Thoracic aorta (tissue), 2 donors: ENCODE measurements at regions not wholly inside any gene's neighbourhood (a gene's known extent, or its start where the extent isn't known, plus 50 kb on each side); places are given as distances from the start of the nearest gene placed in this dataset.

Source experiments
- ATAC-seq: fragments of 150-250 bp; one replicate; pipeline ENCODE4 v1.8.0; 2017; ENCODE audit warnings: low read depth; ENCODE audit not compliant: insufficient number of reproducible peaks, low FRiP score
- DNase-seq: peaks from one replicate; pipeline ENCODE4 v3.0.0-alpha.2; 2020; ENCODE audit warnings: low spot score
- H3K27ac ChIP-seq, 2 donors: fragments of 200-600 bp; sonication (generic); 1 replicate in 1 of 2; 2 replicates in 1 of 2; pipeline ENCODE4 v1.5.1; 2016; ENCODE audit warnings: mild to moderate bottlenecking in 2 of 2, moderate library complexity in 2 of 2
- H3K27me3 ChIP-seq: fragments of 200-600 bp; sonication (generic); replicated peaks from 2 replicates; pipeline ENCODE4 v1.6.0; 2016; ENCODE audit warnings: mild to moderate bottlenecking; ENCODE audit not compliant: insufficient read depth
- H3K36me3 ChIP-seq: fragments of 200-600 bp; sonication (generic); one replicate; pipeline ENCODE4 v1.5.1; 2016
- H3K4me1 ChIP-seq, 2 donors: fragments of 200-600 bp; sonication (generic); 1 replicate in 1 of 2; 2 replicates in 1 of 2; pipeline versions ENCODE4 v1.5.1 to v1.6.0; 2016; ENCODE audit warnings: low read depth in 2 of 2, mild to moderate bottlenecking in 1 of 2; ENCODE audit not compliant: control insufficient read depth in 1 of 2
- H3K4me3 ChIP-seq: fragments of 200-600 bp; sonication (generic); 2 replicates; pipeline ENCODE4 v1.5.1; 2016; ENCODE audit warnings: mild to moderate bottlenecking
- H3K9me3 ChIP-seq: fragments of 200-600 bp; sonication (generic); 2 replicates; pipeline ENCODE4 v1.5.1; 2016
- TF ChIP-seq, protein P1 (sequence below): fragments of 200-600 bp; sonication (generic); IDR thresholded peaks from one replicate; pipeline ENCODE4 v1.5.1; 2019; ENCODE audit warnings: antibody characterized with exemption

GRCh38 chr1:219109424-219110018 is 64.2 kb upstream of the LYPLAL1 start:
- Histone ChIP-seq H3K27me3 (no peaks in the 10 kb centered on the region), H3K4me1 (no peaks in the 10 kb centered on the region), H3K27ac (no peak overlapping the region), H3K9me3 (peaks cover 3% of the 10 kb centered on the region), H3K36me3 (no peaks in the 10 kb centered on the region), H3K4me3 (no peak overlapping the region)
- DNase-seq (no peak), ATAC-seq (no peak)
- TF ChIP-seq, protein P1, sequence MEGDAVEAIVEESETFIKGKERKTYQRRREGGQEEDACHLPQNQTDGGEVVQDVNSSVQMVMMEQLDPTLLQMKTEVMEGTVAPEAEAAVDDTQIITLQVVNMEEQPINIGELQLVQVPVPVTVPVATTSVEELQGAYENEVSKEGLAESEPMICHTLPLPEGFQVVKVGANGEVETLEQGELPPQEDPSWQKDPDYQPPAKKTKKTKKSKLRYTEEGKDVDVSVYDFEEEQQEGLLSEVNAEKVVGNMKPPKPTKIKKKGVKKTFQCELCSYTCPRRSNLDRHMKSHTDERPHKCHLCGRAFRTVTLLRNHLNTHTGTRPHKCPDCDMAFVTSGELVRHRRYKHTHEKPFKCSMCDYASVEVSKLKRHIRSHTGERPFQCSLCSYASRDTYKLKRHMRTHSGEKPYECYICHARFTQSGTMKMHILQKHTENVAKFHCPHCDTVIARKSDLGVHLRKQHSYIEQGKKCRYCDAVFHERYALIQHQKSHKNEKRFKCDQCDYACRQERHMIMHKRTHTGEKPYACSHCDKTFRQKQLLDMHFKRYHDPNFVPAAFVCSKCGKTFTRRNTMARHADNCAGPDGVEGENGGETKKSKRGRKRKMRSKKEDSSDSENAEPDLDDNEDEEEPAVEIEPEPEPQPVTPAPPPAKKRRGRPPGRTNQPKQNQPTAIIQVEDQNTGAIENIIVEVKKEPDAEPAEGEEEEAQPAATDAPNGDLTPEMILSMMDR: no peak

DNA sequence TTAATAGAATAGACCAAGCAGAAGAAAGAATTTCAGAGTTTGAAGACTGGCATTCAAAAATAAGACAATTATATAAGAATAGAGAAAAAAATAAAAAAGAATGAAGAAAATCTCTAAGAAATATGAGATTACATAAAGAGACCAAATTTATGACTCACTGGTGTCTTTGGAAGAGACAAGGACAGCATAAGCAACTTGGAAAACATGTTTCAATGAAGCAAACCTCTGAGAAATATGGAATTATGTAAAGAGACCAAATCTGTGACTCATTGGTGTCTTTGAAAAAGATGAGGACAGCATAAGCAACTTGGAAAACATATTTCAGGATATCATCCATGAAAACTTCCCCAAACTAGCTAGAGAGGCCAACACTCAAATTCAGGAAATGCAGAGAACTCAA is 60.4 kb upstream of the LYPLAL1 start:
- DNase-seq (no peak), ATAC-seq (no peak)
- H3K4me1 ChIP-seq: no peaks in the 10 kb centered on the region
- TF ChIP-seq, protein P1: no peak
- H3K27ac ChIP-seq: no peak overlapping the region
- H3K27me3 ChIP-seq: no peaks in the 10 kb centered on the region
- peaks cover 3% of the 10 kb centered on the region for H3K9me3 ChIP-seq
- no peaks in the 10 kb centered on the region for H3K36me3 ChIP-seq
- H3K4me3 ChIP-seq: no peak overlapping the region

DNA sequence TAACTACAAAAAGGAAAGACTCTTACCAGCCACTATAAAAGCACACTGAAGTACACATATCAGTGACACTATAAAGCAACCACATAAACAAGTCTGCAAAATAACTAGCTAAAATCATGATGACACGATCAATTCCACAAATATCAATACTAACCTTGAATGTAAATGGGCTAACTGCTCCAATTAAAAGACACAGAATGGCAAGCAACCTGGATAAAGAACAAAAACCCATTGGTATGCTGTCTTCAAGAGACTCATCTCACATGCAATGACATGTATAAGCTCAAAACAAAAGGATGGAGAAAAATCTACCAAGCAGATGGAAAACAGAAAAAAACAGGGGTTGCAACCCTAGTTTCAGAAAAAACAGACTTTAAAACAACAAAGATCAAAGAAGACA is 59.7 kb upstream of the LYPLAL1 start:
- no peak for DNase-seq
- no peak for ATAC-seq
- TF ChIP-seq, protein P1: no peak

GRCh38 chr1:219119839-219120238 is 53.8 kb upstream of the LYPLAL1 start:
- Histone ChIP-seq H3K36me3 (no peaks in the 10 kb centered on the region), H3K27me3 (no peaks in the 10 kb centered on the region), H3K9me3 (no peaks in the 10 kb centered on the region), H3K4me1 (peaks cover 7 to 28% of the 10 kb centered on the region in 2 donors), H3K4me3 (no peak overlapping the region), H3K27ac (no peak overlapping the region)
- no peak for DNase-seq
- TF ChIP-seq, protein P1: no peak
- ATAC-seq: no peak

More for the DNA sequence above, 59.7 kb upstream of the LYPLAL1 start:
- Histone ChIP-seq H3K9me3 (peaks cover 3% of the 10 kb centered on the region), H3K27me3 (no peaks in the 10 kb centered on the region), H3K4me3 (no peak overlapping the region), H3K27ac (no peak overlapping the region), H3K36me3 (no peaks in the 10 kb centered on the region), H3K4me1 (no peaks in the 10 kb centered on the region)

- peak; percentile 62 for ATAC-seq
- no peaks in the 10 kb centered on the region for H3K27me3 ChIP-seq
- H3K9me3 ChIP-seq: no peaks in the 10 kb centered on the region
- peak overlapping the region; percentile 4 for H3K4me3 ChIP-seq
- DNase-seq: no peak
- H3K36me3 ChIP-seq: no peaks in the 10 kb centered on the region
- peak overlapping the region in 1 of 2 donors; percentile 35 for H3K27ac ChIP-seq
- TF ChIP-seq, protein P1: no peak
- H3K4me1 ChIP-seq: peaks cover 7 to 38% of the 10 kb centered on the region in 2 donors
Measured at GRCh38 chr1:219120624-219121544, 52.8 kb upstream of the LYPLAL1 start.
